22Rv1 (cell line): ENCODE measurements at regions not wholly inside any gene's neighbourhood (a gene's known extent, or its start where the extent isn't known, plus 50 kb on each side); places are given as distances from the start of the nearest gene placed in this dataset.

Experiments
- H3K27ac ChIP-seq: fragments of 450-650 bp; 2 replicates; pipeline ENCODE4 v1.5.1; 2017
- CTCF ChIP-seq: fragments of 450-650 bp; IDR thresholded peaks from 2 replicates; pipeline ENCODE4 v1.5.1; 2017; ENCODE audit warnings: mild to moderate bottlenecking
- ZFX ChIP-seq: fragments of 450-650 bp; IDR thresholded peaks from 2 replicates; pipeline ENCODE4 v1.6.1; 2017; ENCODE audit warnings: antibody characterized with exemption, borderline replicate concordance

GRCh38 chr14:80354860-80355581, 143.7 kb upstream of the DIO2 start:
- TF ChIP-seq CTCF (no peak), ZFX (no peak)
- H3K27ac ChIP-seq, result no peak overlapping the region

- no peak overlapping the region for H3K27ac ChIP-seq
- no peak for TF ChIP-seq ZFX
- no peak for TF ChIP-seq CTCF
Measured at GRCh38 chr14:80352471-80352870, 141.2 kb upstream of the DIO2 start.

GRCh38 chr14:80350707-80351106, 139.4 kb upstream of the DIO2 start:
- TF ChIP-seq ZFX (no peak), CTCF (no peak)
- no peak overlapping the region for H3K27ac ChIP-seq

GRCh38 chr14:80346395-80346794, 135.1 kb upstream of the DIO2 start:
- H3K27ac ChIP-seq, result no peak overlapping the region
- TF ChIP-seq ZFX (no peak), CTCF (no peak)

- H3K27ac ChIP-seq, result no peak overlapping the region
- TF ChIP-seq ZFX (no peak), CTCF (no peak)
Measured at GRCh38 chr14:80344208-80344607, 132.9 kb upstream of the DIO2 start.

- TF ChIP-seq CTCF, result no peak
Measured at GRCh38 chr14:80336608-80337106, 125.4 kb upstream of the DIO2 start.

GRCh38 chr14:80325688-80326087, 114.4 kb upstream of the DIO2 start:
- TF ChIP-seq ZFX (no peak), CTCF (no peak)
- no peak overlapping the region for H3K27ac ChIP-seq

More at GRCh38 chr14:80336608-80337106, 125.4 kb upstream of the DIO2 start:
- no peak overlapping the region for H3K27ac ChIP-seq
